ENCODE measurements at regions not wholly inside any gene's neighbourhood (a gene's known extent, or its start where the extent isn't known, plus 50 kb on each side); places are given as distances from the start of the nearest gene placed in this dataset.

DNA sequence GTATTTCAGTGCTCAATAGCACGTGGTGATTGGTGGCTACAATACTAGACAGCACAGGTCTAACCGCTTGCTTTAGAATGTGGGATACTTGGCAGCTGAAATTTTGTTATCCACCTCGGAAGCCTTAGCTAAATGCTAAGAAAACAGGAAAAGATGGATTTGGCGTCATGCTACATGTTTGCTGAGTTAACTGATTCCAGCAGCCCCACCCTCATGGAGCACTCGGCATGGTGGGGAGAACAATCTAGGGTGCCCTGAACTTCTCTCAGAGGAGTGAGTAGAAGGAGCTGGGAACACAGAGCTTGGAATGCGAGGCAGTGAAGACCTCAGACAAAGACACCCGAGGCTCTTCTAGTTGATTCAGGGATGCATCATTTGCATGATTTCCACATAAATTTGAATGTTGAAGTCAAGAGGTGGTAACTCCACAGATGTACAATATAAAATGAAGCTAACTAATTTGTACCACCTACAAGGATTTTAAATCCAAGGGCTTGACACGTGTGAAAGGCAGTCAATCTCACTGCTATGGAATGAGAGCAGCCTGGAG lies 145.1 kb upstream of the FSTL4 start:
- TF ChIP-seq POLR2AphosphoS5 (IDR thresholded peaks at IDR 0.05; ENCODE audit: low read depth): no peak
- TF ChIP-seq, protein P1, sequence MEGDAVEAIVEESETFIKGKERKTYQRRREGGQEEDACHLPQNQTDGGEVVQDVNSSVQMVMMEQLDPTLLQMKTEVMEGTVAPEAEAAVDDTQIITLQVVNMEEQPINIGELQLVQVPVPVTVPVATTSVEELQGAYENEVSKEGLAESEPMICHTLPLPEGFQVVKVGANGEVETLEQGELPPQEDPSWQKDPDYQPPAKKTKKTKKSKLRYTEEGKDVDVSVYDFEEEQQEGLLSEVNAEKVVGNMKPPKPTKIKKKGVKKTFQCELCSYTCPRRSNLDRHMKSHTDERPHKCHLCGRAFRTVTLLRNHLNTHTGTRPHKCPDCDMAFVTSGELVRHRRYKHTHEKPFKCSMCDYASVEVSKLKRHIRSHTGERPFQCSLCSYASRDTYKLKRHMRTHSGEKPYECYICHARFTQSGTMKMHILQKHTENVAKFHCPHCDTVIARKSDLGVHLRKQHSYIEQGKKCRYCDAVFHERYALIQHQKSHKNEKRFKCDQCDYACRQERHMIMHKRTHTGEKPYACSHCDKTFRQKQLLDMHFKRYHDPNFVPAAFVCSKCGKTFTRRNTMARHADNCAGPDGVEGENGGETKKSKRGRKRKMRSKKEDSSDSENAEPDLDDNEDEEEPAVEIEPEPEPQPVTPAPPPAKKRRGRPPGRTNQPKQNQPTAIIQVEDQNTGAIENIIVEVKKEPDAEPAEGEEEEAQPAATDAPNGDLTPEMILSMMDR (IDR thresholded peaks at IDR 0.05; ENCODE audit: insufficient read depth, low read length): no peak

All from HL-60 (cell line).